Esophagus muscularis mucosa (tissue), 4 donors: ENCODE measurements at regions not wholly inside any gene's neighbourhood (a gene's known extent, or its start where the extent isn't known, plus 50 kb on each side); places are given as distances from the start of the nearest gene placed in this dataset.
A peak's percentile ranks its signal among the peaks of the same experiment; 100 is the strongest.
"Not testable (repeated sequence)": the region's sequence is repeated elsewhere in the genome, so short reads cannot be mapped to it uniquely, and the experiment has no call there.

Experiments
- DNase-seq: peaks from one replicate; pipeline ENCODE4 v3.0.0-alpha.2; 2017; ENCODE audit errors: extremely low spot score
- H3K27ac ChIP-seq, 4 donors: fragments of 200-600 bp; sonication (generic); replicated peaks in 1 of 4; 1 replicate in 3 of 4; 2 replicates in 1 of 4; pipeline ENCODE4 v1.5.1; 2016 to 2019; ENCODE audit warnings: mild to moderate bottlenecking in 1 of 4
- H3K27me3 ChIP-seq, 4 donors: fragments of 200-600 bp; sonication (generic); one replicate each; pipeline versions ENCODE4 v1.5.1 to v1.6.0; 2016 to 2019
- H3K36me3 ChIP-seq, 4 donors: fragments of 200-600 bp; sonication (generic); one replicate each; pipeline ENCODE4 v1.5.1; 2016 to 2019
- H3K4me1 ChIP-seq, 4 donors: fragments of 200-600 bp; sonication (generic); one replicate each; pipeline ENCODE4 v1.5.1; 2016 to 2019
- H3K4me3 ChIP-seq, 4 donors: fragments of 200-600 bp; sonication (generic); 1 replicate in 2 of 4; 2 replicates in 2 of 4; pipeline ENCODE4 v1.5.1; 2016 to 2019; ENCODE audit warnings: mild to moderate bottlenecking in 4 of 4, moderate library complexity in 1 of 4
- H3K9me3 ChIP-seq, 4 donors: fragments of 200-600 bp; sonication (generic); 1 replicate in 3 of 4; 2 replicates in 1 of 4; pipeline ENCODE4 v1.5.1; 2016 to 2019
- EP300 ChIP-seq: sonication (generic); formaldehyde crosslinking; IDR thresholded peaks from one replicate; pipeline ENCODE4 v1.6.1; 2017; ENCODE audit warnings: antibody characterized with exemption
- POLR2A ChIP-seq: fragments of 450-650 bp; IDR thresholded peaks from one replicate; pipeline ENCODE4 v1.6.1; 2017; ENCODE audit warnings: antibody characterized with exemption, moderate library complexity, mild to moderate bottlenecking, low read depth
- POLR2AphosphoS5 ChIP-seq, 2 donors: sonication (generic); formaldehyde crosslinking; IDR thresholded peaks; one replicate each; pipeline ENCODE4 v1.6.1; 2017; ENCODE audit warnings: antibody characterized with exemption in 2 of 2
- WGBS: methylation state at CpG from one replicate; pipeline ENCODE4 v1.1.5; 2018; 5-methylcytosine and 5-hydroxymethylcytosine counted together
- intact Hi-C: fragments of 100-400 bp; cut with DNase I; formaldehyde crosslinking; loops from one replicate; pipeline ENCODE4 v1.15.1; 2023
- TF ChIP-seq, protein P1 (sequence below), 3 experiments: fragments of 200-600 bp in 2 of 3; fragments of 450-650 bp in 1 of 3; sonication (generic) in 2 of 3; IDR thresholded peaks; one replicate each; pipeline ENCODE4 v1.5.1; 2017 to 2019; ENCODE audit warnings: antibody characterized with exemption in 3 of 3, mild to moderate bottlenecking in 2 of 3, moderate library complexity in 1 of 3

DNA sequence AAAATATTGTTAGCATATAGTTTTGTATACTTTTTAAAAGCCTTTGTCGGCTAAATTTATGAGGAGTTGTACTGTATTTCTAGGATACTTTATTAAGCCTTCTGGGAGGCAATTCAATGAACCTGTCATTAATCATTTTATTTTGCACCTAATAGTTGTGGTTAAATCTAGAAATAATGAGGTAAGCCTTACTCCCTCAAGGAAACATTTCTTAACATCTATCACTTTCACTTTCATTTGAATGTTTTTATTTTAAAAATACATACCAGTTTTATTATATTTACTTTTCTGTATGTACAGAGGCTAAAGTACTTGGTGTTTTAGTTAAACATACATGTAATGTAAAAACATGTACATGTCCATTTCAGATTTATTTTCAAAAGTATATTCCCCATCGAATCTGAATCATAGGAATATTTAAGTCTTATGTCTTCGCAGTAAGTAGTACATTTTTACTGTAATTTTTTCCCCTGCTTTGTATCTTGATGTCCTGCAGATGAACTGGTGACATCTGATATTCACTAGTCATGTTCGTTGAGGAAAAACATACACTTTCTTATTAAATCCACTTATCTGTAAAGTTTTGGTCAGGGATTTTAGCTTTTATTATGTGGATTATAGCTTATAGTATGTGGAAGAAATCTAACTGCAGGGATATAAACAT, 82.8 kb downstream of the DISP1 start:
- Histone ChIP-seq H3K36me3 (peaks cover 0 to 6% (median 0%) of the 10 kb centered on the region in 4 donors), H3K9me3 (no peaks in the 10 kb centered on the region), H3K27ac (peak overlapping the region in 1 of 4 donors; percentile 43), H3K4me1 (peaks cover 0 to 20% (median 18%) of the 10 kb centered on the region in 4 donors), H3K27me3 (no peaks in the 10 kb centered on the region), H3K4me3 (peak overlapping the region; percentile 29 to 41 (median 36))
- no peak for DNase-seq
- TF ChIP-seq POLR2AphosphoS5 (IDR thresholded peaks at IDR 0.05) (no peak), EP300 (no peak)
- 16% methylated on average over 4 of the region's 4 CpGs for WGBS
- intact Hi-C loops: no loop called here

DNA sequence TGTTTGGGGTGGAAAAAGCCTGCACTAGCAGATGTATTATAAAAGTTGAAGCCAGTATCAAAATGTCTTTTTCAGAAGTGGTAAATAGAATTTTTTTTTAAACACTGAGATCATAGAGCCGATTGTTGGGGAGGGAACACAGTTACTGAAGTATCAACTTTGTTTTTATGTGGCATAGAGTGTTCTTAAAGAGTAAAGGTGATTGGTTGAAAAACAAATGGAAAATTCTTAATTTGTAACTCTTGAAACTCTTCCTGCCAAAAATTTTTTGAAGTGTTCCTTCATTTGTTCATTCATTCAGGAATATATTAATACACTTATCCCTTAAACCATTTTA, 83.3 kb downstream of the DISP1 start:
- intact Hi-C loops: no loop called here
- no peak for DNase-seq
- 31% methylated on average over 1 of the region's 1 CpG for WGBS
- TF ChIP-seq, protein P1, sequence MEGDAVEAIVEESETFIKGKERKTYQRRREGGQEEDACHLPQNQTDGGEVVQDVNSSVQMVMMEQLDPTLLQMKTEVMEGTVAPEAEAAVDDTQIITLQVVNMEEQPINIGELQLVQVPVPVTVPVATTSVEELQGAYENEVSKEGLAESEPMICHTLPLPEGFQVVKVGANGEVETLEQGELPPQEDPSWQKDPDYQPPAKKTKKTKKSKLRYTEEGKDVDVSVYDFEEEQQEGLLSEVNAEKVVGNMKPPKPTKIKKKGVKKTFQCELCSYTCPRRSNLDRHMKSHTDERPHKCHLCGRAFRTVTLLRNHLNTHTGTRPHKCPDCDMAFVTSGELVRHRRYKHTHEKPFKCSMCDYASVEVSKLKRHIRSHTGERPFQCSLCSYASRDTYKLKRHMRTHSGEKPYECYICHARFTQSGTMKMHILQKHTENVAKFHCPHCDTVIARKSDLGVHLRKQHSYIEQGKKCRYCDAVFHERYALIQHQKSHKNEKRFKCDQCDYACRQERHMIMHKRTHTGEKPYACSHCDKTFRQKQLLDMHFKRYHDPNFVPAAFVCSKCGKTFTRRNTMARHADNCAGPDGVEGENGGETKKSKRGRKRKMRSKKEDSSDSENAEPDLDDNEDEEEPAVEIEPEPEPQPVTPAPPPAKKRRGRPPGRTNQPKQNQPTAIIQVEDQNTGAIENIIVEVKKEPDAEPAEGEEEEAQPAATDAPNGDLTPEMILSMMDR (IDR thresholded peaks at IDR 0.05): no peak
- no peak for TF ChIP-seq POLR2A
- no peak for TF ChIP-seq EP300
- TF ChIP-seq POLR2AphosphoS5 (IDR thresholded peaks at IDR 0.05): no peak
- Histone ChIP-seq H3K4me3 (peak overlapping the region; percentile 29 to 41 (median 36)), H3K4me1 (peaks cover 0 to 20% (median 18%) of the 10 kb centered on the region in 4 donors), H3K27me3 (no peaks in the 10 kb centered on the region), H3K27ac (peak overlapping the region in 1 of 4 donors; percentile 43), H3K36me3 (peaks cover 0 to 6% (median 0%) of the 10 kb centered on the region in 4 donors), H3K9me3 (no peaks in the 10 kb centered on the region)

DNA sequence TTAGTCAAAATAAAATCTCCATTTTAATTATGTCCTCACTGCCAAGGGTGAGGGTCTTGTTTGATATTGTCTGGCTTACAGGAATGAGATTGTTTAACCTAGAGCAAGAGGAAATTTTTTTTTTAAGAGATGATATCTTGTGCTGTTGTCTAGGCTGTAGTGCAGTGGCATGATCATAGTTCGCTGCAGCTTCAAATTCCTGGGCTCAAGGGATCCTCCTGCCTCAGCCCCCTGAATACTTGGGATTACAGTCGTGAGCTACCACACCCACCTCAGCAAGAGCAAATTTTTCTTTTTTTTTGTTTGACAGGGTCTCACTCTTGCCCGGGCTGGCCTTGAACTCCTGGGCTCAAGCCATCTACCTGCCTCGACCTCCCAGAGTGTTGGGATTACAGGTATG, 84.6 kb downstream of the DISP1 start:
- TF ChIP-seq POLR2A: no peak
- TF ChIP-seq, protein P1 (IDR thresholded peaks at IDR 0.05): no peak
- no peak for TF ChIP-seq POLR2AphosphoS5 (IDR thresholded peaks at IDR 0.05)
- TF ChIP-seq EP300: no peak
- Histone ChIP-seq H3K9me3 (no peaks in the 10 kb centered on the region), H3K4me1 (peaks cover 0 to 20% (median 18%) of the 10 kb centered on the region in 4 donors), H3K36me3 (no peaks in the 10 kb centered on the region), H3K27me3 (no peaks in the 10 kb centered on the region), H3K4me3 (no peak overlapping the region), H3K27ac (no peak overlapping the region)
- no peak for DNase-seq
- intact Hi-C loops: no loop called here
- WGBS: 84% methylated on average over 4 of the region's 4 CpGs

DNA sequence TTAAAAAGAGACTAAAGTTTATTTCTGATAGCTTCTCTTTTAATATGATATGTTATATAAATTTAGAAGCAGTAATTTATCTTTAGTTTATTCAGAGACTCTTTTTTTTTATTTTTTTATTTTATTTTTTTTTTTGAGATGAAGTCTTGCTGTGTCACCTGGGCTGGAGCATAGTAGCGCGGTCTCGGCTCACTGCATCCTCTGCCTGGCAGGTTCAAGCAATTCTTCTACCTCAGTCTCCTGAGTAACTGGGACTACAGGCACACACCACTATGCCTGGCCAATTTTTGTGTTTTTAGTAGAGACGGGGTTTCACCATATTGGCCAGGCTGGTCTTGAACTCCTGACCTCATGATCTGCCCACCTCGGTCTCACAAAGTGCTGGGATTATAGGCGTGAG, 89.6 kb downstream of the DISP1 start:
- 88% methylated on average over 6 of the region's 6 CpGs for WGBS
- intact Hi-C loops: no loop called here
- no peaks in the 10 kb centered on the region for H3K36me3 ChIP-seq

DNA sequence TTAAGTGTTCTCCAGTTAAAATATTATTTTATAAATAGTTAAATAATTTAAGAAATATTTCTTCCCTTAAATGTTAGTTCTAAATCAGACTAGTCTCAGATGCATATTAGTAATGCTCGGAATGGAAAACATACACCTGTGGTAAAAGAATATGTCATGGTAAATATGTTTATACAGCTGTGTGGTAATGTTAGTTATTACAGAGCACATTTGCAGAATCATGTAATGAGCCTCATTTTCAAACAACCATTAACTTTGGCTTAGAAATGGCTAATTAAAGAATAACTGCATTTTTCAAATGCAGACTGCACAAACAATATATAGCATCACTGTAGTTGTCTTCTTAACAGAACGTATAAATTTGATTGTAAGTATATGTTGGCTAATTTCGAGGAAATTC, 90.3 kb downstream of the DISP1 start:
- Histone ChIP-seq H3K27me3 (no peaks in the 10 kb centered on the region), H3K4me1 (peaks cover 0 to 9% (median 6%) of the 10 kb centered on the region in 4 donors), H3K36me3 (no peaks in the 10 kb centered on the region), H3K27ac (no peak overlapping the region), H3K9me3 (no peaks in the 10 kb centered on the region), H3K4me3 (no peak overlapping the region)
- DNase-seq: no peak
- TF ChIP-seq POLR2A (no peak), POLR2AphosphoS5 (IDR thresholded peaks at IDR 0.05) (no peak), EP300 (no peak)
- TF ChIP-seq, protein P1 (IDR thresholded peaks at IDR 0.05): no peak
- 96% methylated on average over 3 of the region's 3 CpGs for WGBS
- intact Hi-C loops: no loop called here

More for the DNA sequence above, 89.6 kb downstream of the DISP1 start:
- Histone ChIP-seq H3K27ac (no peak overlapping the region), H3K27me3 (no peaks in the 10 kb centered on the region), H3K4me1 (peaks cover 0 to 4% (median 2%) of the 10 kb centered on the region in 4 donors), H3K9me3 (no peaks in the 10 kb centered on the region), H3K4me3 (no peak overlapping the region)
- TF ChIP-seq, protein P1 (IDR thresholded peaks at IDR 0.05): no peak
- TF ChIP-seq POLR2AphosphoS5 (IDR thresholded peaks at IDR 0.05) (no peak), POLR2A (no peak), EP300 (no peak)
- no peak for DNase-seq

DNA sequence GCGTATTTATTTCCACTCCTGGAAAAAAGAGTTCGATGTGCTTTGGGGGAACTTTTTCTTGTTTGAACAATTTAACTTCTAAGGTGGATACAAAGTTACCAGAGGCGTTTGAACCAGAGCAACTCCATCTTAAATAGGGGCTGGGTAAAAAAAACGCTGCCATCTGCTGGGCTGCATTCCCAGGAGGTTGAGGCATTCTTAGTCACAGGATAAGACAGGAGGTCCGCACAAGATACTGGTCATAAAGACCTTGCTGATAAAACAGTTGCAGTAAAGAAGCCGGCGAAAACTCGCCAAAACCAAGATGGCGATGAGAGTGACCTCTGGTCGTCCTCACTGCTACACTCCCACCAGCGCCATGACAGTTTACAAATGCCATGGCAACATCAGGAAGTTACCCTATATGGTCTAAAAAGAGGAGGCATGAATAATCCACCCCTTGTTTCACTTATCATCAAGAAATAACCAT, 91.5 kb downstream of the DISP1 start:
- intact Hi-C loops, DNase-seq, H3K27ac ChIP-seq, H3K9me3 ChIP-seq, H3K36me3 ChIP-seq, H3K27me3 ChIP-seq, H3K4me3 ChIP-seq, H3K4me1 ChIP-seq: not testable (repeated sequence)
- 92% methylated on average over 11 of the region's 11 CpGs for WGBS
